Heart left ventricle (tissue), 13 donors: ENCODE measurements at regions not wholly inside any gene's neighbourhood (a gene's known extent, or its start where the extent isn't known, plus 50 kb on each side); places are given as distances from the start of the nearest gene placed in this dataset.
"Not testable (repeated sequence)": the region's sequence is repeated elsewhere in the genome, so short reads cannot be mapped to it uniquely, and the experiment has no call there.

Source experiments
- CTCF ChIP-seq, 12 donors: fragments of 200-600 bp; sonication (generic) in 4 of 12; IDR thresholded peaks; one replicate each; pipeline versions ENCODE4 v1.5.0 to v1.8.0; 2018 to 2022; ENCODE audit warnings: antibody characterized with exemption in 12 of 12, mild to moderate bottlenecking in 5 of 12
- POLR2A ChIP-seq, 2 donors: fragments of 450-650 bp; IDR thresholded peaks; one replicate each; pipeline ENCODE4 v1.6.1; 2017; ENCODE audit warnings: antibody characterized with exemption in 2 of 2, mild to moderate bottlenecking in 2 of 2, moderate library complexity in 2 of 2
- donor health status: ischemic (EF 13 %, LVEDD 7.1; RV severe dilation, severe dysfunction).
- donor health status: DM: no; HTN: yes; CAD: no.
- donor health status: DM: no; HTN: no; CAD: no.
- donor health status: ischemic (EF 25% LVEDD 6.9; RV normal size, moderate dysfunction).
- donor health status: ischemic (EF 25% LVEDD 5.7; RV mildly dilated, moderate dysfunction).
- donor health status: ischemic (EF 35%, LVEDD 5.7; RV mildly dilated, moderate dysfunction).
- donor health status: nonischemic (EF 11% LVEDD 7.7; RV severe dilation, severe dysfunction).
- donor health status: DM: yes; HTN: yes; CAD: no.
- donor health status: PGD.
- donor health status: ischemic (EF 29% LVEDD 5.4; RV normal size, mild dysfunction).
- donor health status: nonischemic (EF 23%, LVEDD 6.1; RV moderate dilation, normal function).

- not testable (repeated sequence) for TF ChIP-seq CTCF, POLR2A (IDR thresholded peaks at IDR 0.05)
These were observed 77.9 kb downstream of the OR4M2 start for GRCh38 chr15:22158243-22158642.
